OCI-LY3 (cell line): ENCODE measurements at regions not wholly inside any gene's neighbourhood (a gene's known extent, or its start where the extent isn't known, plus 50 kb on each side); places are given as distances from the start of the nearest gene placed in this dataset.

Source experiments
- CTCF ChIP-seq: fragments of 200-600, 300-600 bp; sonication (generic); IDR thresholded peaks from 2 replicates; pipeline ENCODE4 v1.5.1; 2014; ENCODE audit warnings: antibody characterized with exemption, low read length, low read depth
- EZH2phosphoT487 ChIP-seq: fragments of 200-600 bp; shearing (Covaris generic); IDR thresholded peaks from 2 replicates; pipeline ENCODE4 v1.6.1; 2018; ENCODE audit warnings: antibody characterized with exemption, mixed run types, low read depth

GRCh38 chr2:134777593-134777992, 58.8 kb upstream of the TMEM163 start:
- TF ChIP-seq CTCF (no peak), EZH2phosphoT487 (no peak)
